Neuronal stem cell (in vitro differentiated cells): ENCODE measurements at regions not wholly inside any gene's neighbourhood (a gene's known extent, or its start where the extent isn't known, plus 50 kb on each side); places are given as distances from the start of the nearest gene placed in this dataset.
A peak's percentile ranks its signal among the peaks of the same experiment; 100 is the strongest.

Source experiments
- DNase-seq: peaks from one replicate; pipeline ENCODE4 v3.0.0-alpha.2; 2013; ENCODE audit warnings: low spot score
- H2AFZ ChIP-seq: one replicate; pipeline ENCODE4 v1.6.1; 2013; ENCODE audit warnings: mild to moderate bottlenecking, low read length, inconsistent platforms
- H2AK5ac ChIP-seq: 2 replicates; pipeline ENCODE4 v1.6.1; 2013; ENCODE audit warnings: low read depth, mild to moderate bottlenecking, inconsistent platforms, low read length, moderate library complexity, mixed read lengths
- H2BK120ac ChIP-seq: 2 replicates; pipeline ENCODE4 v1.6.1; 2013; ENCODE audit warnings: low read depth, mild to moderate bottlenecking, inconsistent platforms, low read length, moderate library complexity, mixed read lengths
- H2BK12ac ChIP-seq: one replicate; pipeline ENCODE4 v1.6.1; 2013; ENCODE audit warnings: low read length, inconsistent platforms
- H2BK15ac ChIP-seq: 2 replicates; pipeline ENCODE4 v1.6.1; 2013; ENCODE audit warnings: mild to moderate bottlenecking, low read length, inconsistent platforms, mixed read lengths
- H2BK5ac ChIP-seq: one replicate; pipeline ENCODE4 v1.6.1; 2013; ENCODE audit warnings: inconsistent platforms, mild to moderate bottlenecking, low read length, moderate library complexity
- H3K14ac ChIP-seq: one replicate; pipeline ENCODE4 v1.6.1; 2013; ENCODE audit warnings: low read length, inconsistent platforms
- H3K18ac ChIP-seq: 2 replicates; pipeline ENCODE4 v1.6.1; 2013; ENCODE audit warnings: low read length, inconsistent platforms
- H3K23ac ChIP-seq: 2 replicates; pipeline ENCODE4 v1.6.1; 2013; ENCODE audit warnings: low read depth, mild to moderate bottlenecking, mixed read lengths, low read length, inconsistent platforms; ENCODE audit not compliant: poor library complexity
- H3K27ac ChIP-seq: replicated peaks from 3 replicates; pipeline ENCODE4 v1.5.1; 2013; ENCODE audit warnings: low read length, inconsistent platforms
- H3K27me3 ChIP-seq, 3 experiments: 2 replicates each; pipeline ENCODE4 v1.6.1; 2013; ENCODE audit warnings: low read length in 3 of 3, mild to moderate bottlenecking in 2 of 3, inconsistent platforms in 1 of 3, low read depth in 1 of 3, mixed read lengths in 1 of 3, moderate library complexity in 1 of 3; ENCODE audit not compliant: control insufficient read depth in 3 of 3, insufficient read depth in 3 of 3
- H3K36me3 ChIP-seq, 2 donors: replicated peaks in 1 of 2; 2 replicates each; pipeline ENCODE4 v1.6.1; 2013; ENCODE audit warnings: low read length in 2 of 2; ENCODE audit not compliant: control insufficient read depth in 2 of 2, insufficient read depth in 2 of 2
- H3K4ac ChIP-seq: 2 replicates; pipeline ENCODE4 v1.6.1; 2013; ENCODE audit warnings: inconsistent platforms, mild to moderate bottlenecking, low read length, moderate library complexity
- H3K4me1 ChIP-seq, 2 donors: 1 replicate in 1 of 2; 2 replicates in 1 of 2; pipeline ENCODE4 v1.6.1; 2013; ENCODE audit warnings: low read length in 2 of 2, low read depth in 1 of 2; ENCODE audit not compliant: control insufficient read depth in 2 of 2, insufficient read depth in 1 of 2
- H3K4me2 ChIP-seq: one replicate; pipeline ENCODE4 v1.6.1; 2013; ENCODE audit warnings: mild to moderate bottlenecking, low read length, inconsistent platforms; ENCODE audit not compliant: insufficient read depth, poor library complexity, severe bottlenecking
- H3K4me3 ChIP-seq, 2 donors: 2 replicates each; pipeline ENCODE4 v1.5.1; 2013; ENCODE audit warnings: low read length in 2 of 2, mild to moderate bottlenecking in 2 of 2, inconsistent platforms in 1 of 2, moderate library complexity in 1 of 2
- H3K79me1 ChIP-seq: one replicate; pipeline ENCODE4 v1.6.1; 2013; ENCODE audit warnings: low read depth, mild to moderate bottlenecking, inconsistent platforms, low read length, moderate library complexity
- H3K9ac ChIP-seq: one replicate; pipeline ENCODE4 v1.6.1; 2013; ENCODE audit warnings: mild to moderate bottlenecking, low read depth, low read length, inconsistent platforms; ENCODE audit not compliant: poor library complexity
- H3K9me3 ChIP-seq, 2 donors: replicated peaks in 1 of 2; 2 replicates each; pipeline versions ENCODE3 to v1.6.1; 2013; ENCODE audit warnings: low read length in 2 of 2, mild to moderate bottlenecking in 2 of 2, inconsistent platforms in 1 of 2, low read depth in 1 of 2, mixed read lengths in 1 of 2, moderate library complexity in 1 of 2; ENCODE audit not compliant: control insufficient read depth in 2 of 2, insufficient read depth in 1 of 2
- H4K8ac ChIP-seq: one replicate; pipeline ENCODE4 v1.6.1; 2013; ENCODE audit warnings: low read depth, mild to moderate bottlenecking, inconsistent platforms, low read length, moderate library complexity
- H4K91ac ChIP-seq: one replicate; pipeline ENCODE4 v1.6.1; 2013; ENCODE audit warnings: low read length, low read depth, mild to moderate bottlenecking, inconsistent platforms; ENCODE audit not compliant: poor library complexity
- WGBS, 2 donors: extraction: QIAGEN DNeasy Blood & Tissue Kit; methylation state at CpG; one replicate each; pipeline ENCODE4 v1.1.7; 2013; ENCODE audit warnings: missing lambda C conversion rate in 2 of 2, mixed read lengths in 1 of 2; ENCODE audit not compliant: insufficient read length in 2 of 2, insufficient replicate concordance in 1 of 2; ENCODE audit errors: extremely low coverage in 2 of 2; 5-methylcytosine and 5-hydroxymethylcytosine counted together

- DNase-seq, result no peak
- Histone ChIP-seq H3K9me3 (no peaks in the 10 kb centered on the region), H3K36me3 (no peaks in the 10 kb centered on the region)
Measured at GRCh38 chr15:46331546-46331945, 696.7 kb downstream of the SQOR start.

GRCh38 chr15:46343196-46343935 lies 708.5 kb downstream of the SQOR start:
- Histone ChIP-seq H3K4me3 (no peak overlapping the region), H2BK5ac (no peak overlapping the region), H3K27me3 (no peaks in the 10 kb centered on the region)

More at GRCh38 chr15:46331546-46331945, 696.7 kb downstream of the SQOR start:
- Histone ChIP-seq H3K23ac (no peak overlapping the region), H3K27ac (no peak overlapping the region), H3K4me3 (no peak overlapping the region), H2BK120ac (no peak overlapping the region), H3K4me2 (no peak overlapping the region), H2BK5ac (no peak overlapping the region), H3K4me1 (no peaks in the 10 kb centered on the region), H2AK5ac (no peak overlapping the region), H3K4ac (no peak overlapping the region), H4K91ac (no peak overlapping the region), H2BK15ac (no peak overlapping the region), H4K8ac (no peak overlapping the region), H2BK12ac (no peak overlapping the region), H3K27me3 (no peaks in the 10 kb centered on the region), H3K18ac (no peak overlapping the region), H3K79me1 (no peaks in the 10 kb centered on the region), H3K14ac (no peak overlapping the region), H2AFZ (no peak overlapping the region), H3K9ac (no peak overlapping the region)

GRCh38 chr15:46344115-46344724 lies 709.4 kb downstream of the SQOR start:
- no peak overlapping the region for H2BK120ac ChIP-seq
- H3K27me3 ChIP-seq, result no peaks in the 10 kb centered on the region
- H3K23ac ChIP-seq, result no peak overlapping the region
- no peak overlapping the region for H3K4me2 ChIP-seq
- H3K9me3 ChIP-seq, result no peaks in the 10 kb centered on the region
- no peaks in the 10 kb centered on the region for H3K36me3 ChIP-seq
- no peak overlapping the region for H2BK12ac ChIP-seq
- no peak overlapping the region for H3K18ac ChIP-seq
- H3K79me1 ChIP-seq, result no peaks in the 10 kb centered on the region
- DNase-seq, result no peak
- H2AFZ ChIP-seq, result peak overlapping the region; percentile 46
- no peak overlapping the region for H2BK5ac ChIP-seq
- H3K4me1 ChIP-seq, result peaks cover 3 to 6% of the 10 kb centered on the region in 2 donors
- H3K4ac ChIP-seq, result no peak overlapping the region
- H3K9ac ChIP-seq, result no peak overlapping the region
- H3K4me3 ChIP-seq, result no peak overlapping the region
- H3K14ac ChIP-seq, result no peak overlapping the region
- H4K8ac ChIP-seq, result no peak overlapping the region
- H3K27ac ChIP-seq, result no peak overlapping the region
- no peak overlapping the region for H4K91ac ChIP-seq
- WGBS, 2 donors, result no CpG with 5 or more reads among the region's 2 CpGs
- no peak overlapping the region for H2AK5ac ChIP-seq
- no peak overlapping the region for H2BK15ac ChIP-seq

More at GRCh38 chr15:46343196-46343935, 708.5 kb downstream of the SQOR start:
- Histone ChIP-seq H3K4me2 (no peak overlapping the region), H2BK120ac (no peak overlapping the region), H2AK5ac (no peak overlapping the region), H4K8ac (no peak overlapping the region), H3K4ac (no peak overlapping the region), H3K4me1 (peaks cover 3 to 6% of the 10 kb centered on the region in 2 donors), H2BK15ac (no peak overlapping the region), H3K79me1 (no peaks in the 10 kb centered on the region), H4K91ac (no peak overlapping the region), H2BK12ac (no peak overlapping the region), H3K18ac (no peak overlapping the region), H3K9me3 (no peaks in the 10 kb centered on the region), H3K9ac (no peak overlapping the region), H3K14ac (no peak overlapping the region), H3K23ac (no peak overlapping the region), H3K27ac (no peak overlapping the region), H3K36me3 (no peaks in the 10 kb centered on the region), H2AFZ (peak overlapping the region; percentile 62)
- DNase-seq, result peak; percentile 24
- no CpG with 5 or more reads among the region's 7 CpGs for WGBS, 2 donors

GRCh38 chr15:46344915-46345314 lies 710.1 kb downstream of the SQOR start:
- Histone ChIP-seq H3K79me1 (no peaks in the 10 kb centered on the region), H3K36me3 (no peaks in the 10 kb centered on the region), H3K23ac (no peak overlapping the region), H3K9ac (no peak overlapping the region), H2AK5ac (no peak overlapping the region), H3K18ac (no peak overlapping the region), H2AFZ (no peak overlapping the region), H3K4me3 (no peak overlapping the region), H3K9me3 (no peaks in the 10 kb centered on the region), H3K27ac (no peak overlapping the region), H2BK5ac (no peak overlapping the region), H3K4me1 (peaks cover 3 to 6% of the 10 kb centered on the region in 2 donors), H2BK15ac (no peak overlapping the region), H2BK12ac (no peak overlapping the region), H3K14ac (no peak overlapping the region), H4K8ac (no peak overlapping the region), H2BK120ac (no peak overlapping the region), H3K4ac (no peak overlapping the region), H3K27me3 (no peaks in the 10 kb centered on the region), H3K4me2 (no peak overlapping the region), H4K91ac (no peak overlapping the region)
- WGBS, 2 donors, result no CpG with 5 or more reads among the region's 3 CpGs
- DNase-seq, result no peak
